ENCODE measurements at regions not wholly inside any gene's neighbourhood (a gene's known extent, or its start where the extent isn't known, plus 50 kb on each side); places are given as distances from the start of the nearest gene placed in this dataset.

GRCh38 chr3:176357891-176358290 lies 839.4 kb downstream of the TBL1XR1 start:
- TF ChIP-seq ZNF251 (CRISPR knock-in tag; IDR thresholded peaks at IDR 0.05): no peak
- no peak for TF ChIP-seq TCF7L2 (IDR thresholded peaks at IDR 0.05; ENCODE audit: low read depth, low read length)
- TF ChIP-seq REST (IDR thresholded peaks at IDR 0.05; ENCODE audit: borderline replicate concordance in 1 of 2, low read depth in 1 of 2, low read length in 2 of 2): no peak
- TF ChIP-seq STAT5B (CRISPR knock-in tag; IDR thresholded peaks at IDR 0.05): no peak
- no peak for TF ChIP-seq MYC (CRISPR knock-in tag; IDR thresholded peaks at IDR 0.05; ENCODE audit: borderline replicate concordance)
- TF ChIP-seq ZNF839 (CRISPR knock-in tag; IDR thresholded peaks at IDR 0.05; ENCODE audit: borderline replicate concordance): no peak
- TF ChIP-seq GABPA (IDR thresholded peaks at IDR 0.05; ENCODE audit: low read depth, low read length): no peak
- TF ChIP-seq GABPA (CRISPR knock-in tag; IDR thresholded peaks at IDR 0.05; ENCODE audit: low read depth): no peak
- TF ChIP-seq CHCHD3 (CRISPR knock-in tag; IDR thresholded peaks at IDR 0.05): no peak
- TF ChIP-seq CTCF (CRISPR knock-in tag; IDR thresholded peaks at IDR 0.05): no peak
- TF ChIP-seq MXI1 (IDR thresholded peaks at IDR 0.05; ENCODE audit: borderline replicate concordance, low read depth, low read length): no peak
- TF ChIP-seq NBN (conservative IDR thresholded peaks at IDR 0.05): no peak
